Suprapubic skin (tissue), 3 donors: ENCODE measurements at regions not wholly inside any gene's neighbourhood (a gene's known extent, or its start where the extent isn't known, plus 50 kb on each side); places are given as distances from the start of the nearest gene placed in this dataset.

Experiments used
- EP300 ChIP-seq: sonication (generic); formaldehyde crosslinking; IDR thresholded peaks from one replicate; pipeline ENCODE4 v1.6.1; 2017; ENCODE audit warnings: antibody characterized with exemption
- POLR2A ChIP-seq, 2 donors: fragments of 450-650 bp; IDR thresholded peaks; one replicate each; pipeline ENCODE4 v1.6.1; 2017; ENCODE audit warnings: antibody characterized with exemption in 2 of 2, mild to moderate bottlenecking in 2 of 2, moderate library complexity in 2 of 2
- TF ChIP-seq, protein P1 (sequence below), 2 donors: fragments of 200-600 bp in 1 of 2; fragments of 450-650 bp in 1 of 2; sonication (generic) in 1 of 2; IDR thresholded peaks; one replicate each; pipeline ENCODE4 v1.5.1; 2016 to 2019; ENCODE audit warnings: antibody characterized with exemption in 2 of 2, mild to moderate bottlenecking in 1 of 2, moderate library complexity in 1 of 2

GRCh38 chr5:104080646-104081175 is 518.1 kb upstream of the NUDT12 start:
- TF ChIP-seq POLR2A (IDR thresholded peaks at IDR 0.05): no peak
- TF ChIP-seq, protein P1, sequence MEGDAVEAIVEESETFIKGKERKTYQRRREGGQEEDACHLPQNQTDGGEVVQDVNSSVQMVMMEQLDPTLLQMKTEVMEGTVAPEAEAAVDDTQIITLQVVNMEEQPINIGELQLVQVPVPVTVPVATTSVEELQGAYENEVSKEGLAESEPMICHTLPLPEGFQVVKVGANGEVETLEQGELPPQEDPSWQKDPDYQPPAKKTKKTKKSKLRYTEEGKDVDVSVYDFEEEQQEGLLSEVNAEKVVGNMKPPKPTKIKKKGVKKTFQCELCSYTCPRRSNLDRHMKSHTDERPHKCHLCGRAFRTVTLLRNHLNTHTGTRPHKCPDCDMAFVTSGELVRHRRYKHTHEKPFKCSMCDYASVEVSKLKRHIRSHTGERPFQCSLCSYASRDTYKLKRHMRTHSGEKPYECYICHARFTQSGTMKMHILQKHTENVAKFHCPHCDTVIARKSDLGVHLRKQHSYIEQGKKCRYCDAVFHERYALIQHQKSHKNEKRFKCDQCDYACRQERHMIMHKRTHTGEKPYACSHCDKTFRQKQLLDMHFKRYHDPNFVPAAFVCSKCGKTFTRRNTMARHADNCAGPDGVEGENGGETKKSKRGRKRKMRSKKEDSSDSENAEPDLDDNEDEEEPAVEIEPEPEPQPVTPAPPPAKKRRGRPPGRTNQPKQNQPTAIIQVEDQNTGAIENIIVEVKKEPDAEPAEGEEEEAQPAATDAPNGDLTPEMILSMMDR (IDR thresholded peaks at IDR 0.05): no peak
- no peak for TF ChIP-seq EP300
